GM18858 (cell line): ENCODE measurements at regions not wholly inside any gene's neighbourhood (a gene's known extent, or its start where the extent isn't known, plus 50 kb on each side); places are given as distances from the start of the nearest gene placed in this dataset.

Experiments
- ATAC-seq: cut with Tn5 transposase; IDR thresholded peaks from one replicate; pipeline ENCODE4 v1.9.1; 2021; ENCODE audit not compliant: unreplicated experiment

- ATAC-seq = no peak
Observed at GRCh38 chr4:108529102-108529501, 91.3 kb upstream of the RPL34 start.

GRCh38 chr4:108527723-108528122, 92.7 kb upstream of the RPL34 start:
- no peak for ATAC-seq

- ATAC-seq = no peak
Observed at GRCh38 chr4:108520807-108521206, 99.6 kb upstream of the RPL34 start.

GRCh38 chr4:108519911-108520601, 100.3 kb upstream of the RPL34 start:
- no peak for ATAC-seq

- no peak for ATAC-seq
Observed at GRCh38 chr4:108519208-108519833, 101.1 kb upstream of the RPL34 start.

- no peak for ATAC-seq
Observed at GRCh38 chr4:108512615-108513505, 107.5 kb upstream of the RPL34 start.

- no peak for ATAC-seq
Observed at GRCh38 chr4:108511618-108512017, 108.8 kb upstream of the RPL34 start.

GRCh38 chr4:108502356-108502755, 118.0 kb upstream of the RPL34 start:
- no peak for ATAC-seq

GRCh38 chr4:108498925-108499324, 121.5 kb upstream of the RPL34 start:
- no peak for ATAC-seq

- no peak for ATAC-seq
Observed at GRCh38 chr4:108493596-108493931, 126.8 kb upstream of the RPL34 start.

- no peak for ATAC-seq
Observed at GRCh38 chr4:108492816-108493595, 127.4 kb upstream of the RPL34 start.

- no peak for ATAC-seq
Observed at GRCh38 chr4:108488865-108489264, 131.5 kb upstream of the RPL34 start.

GRCh38 chr4:108486046-108486445, 134.3 kb upstream of the RPL34 start:
- ATAC-seq = no peak

GRCh38 chr4:108484187-108484586, 136.2 kb upstream of the RPL34 start:
- no peak for ATAC-seq

- no peak for ATAC-seq
Observed at GRCh38 chr4:108483650-108484049, 136.7 kb upstream of the RPL34 start.

- ATAC-seq = no peak
Observed at GRCh38 chr4:108483079-108483478, 137.3 kb upstream of the RPL34 start.

GRCh38 chr4:108480881-108481280, 139.5 kb upstream of the RPL34 start:
- no peak for ATAC-seq

GRCh38 chr4:108477527-108478108, 142.8 kb upstream of the RPL34 start:
- no peak for ATAC-seq

- ATAC-seq = no peak
Observed at GRCh38 chr4:108473163-108473720, 147.1 kb upstream of the RPL34 start.
